ENCODE measurements at regions not wholly inside any gene's neighbourhood (a gene's known extent, or its start where the extent isn't known, plus 50 kb on each side); places are given as distances from the start of the nearest gene placed in this dataset.
"Not testable (repeated sequence)": the region's sequence is repeated elsewhere in the genome, so short reads cannot be mapped to it uniquely, and the experiment has no call there.

DNA sequence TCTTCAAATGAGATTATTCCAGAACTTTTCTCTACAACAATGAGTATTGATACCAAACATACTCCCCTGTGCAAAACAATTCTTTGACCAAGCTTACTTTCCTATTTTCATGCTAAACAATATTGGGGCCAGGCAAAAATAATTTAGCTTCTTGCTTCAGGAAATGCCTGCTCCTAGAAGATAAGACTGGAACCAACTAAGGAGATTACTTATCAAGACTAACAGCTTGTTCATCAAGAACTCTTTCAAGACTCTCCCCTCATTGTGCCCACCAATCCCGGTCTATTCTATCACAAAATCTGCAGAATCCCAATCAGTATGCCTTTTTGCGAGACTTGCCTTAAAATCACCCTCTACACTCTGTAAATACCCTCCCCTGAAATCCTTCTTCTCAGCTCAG is 536.6 kb downstream of the RWDD3 start:
- Histone ChIP-seq H3K36me3 (ENCODE audit: control insufficient read depth, insufficient read depth, low read length) (no peaks in the 10 kb centered on the region), H3K4me3 (ENCODE audit: low read depth, low read length) (no peak overlapping the region), H3K27me3 (ENCODE audit: control insufficient read depth, insufficient read depth, low read length) (no peaks in the 10 kb centered on the region)
- TF ChIP-seq, protein P1, sequence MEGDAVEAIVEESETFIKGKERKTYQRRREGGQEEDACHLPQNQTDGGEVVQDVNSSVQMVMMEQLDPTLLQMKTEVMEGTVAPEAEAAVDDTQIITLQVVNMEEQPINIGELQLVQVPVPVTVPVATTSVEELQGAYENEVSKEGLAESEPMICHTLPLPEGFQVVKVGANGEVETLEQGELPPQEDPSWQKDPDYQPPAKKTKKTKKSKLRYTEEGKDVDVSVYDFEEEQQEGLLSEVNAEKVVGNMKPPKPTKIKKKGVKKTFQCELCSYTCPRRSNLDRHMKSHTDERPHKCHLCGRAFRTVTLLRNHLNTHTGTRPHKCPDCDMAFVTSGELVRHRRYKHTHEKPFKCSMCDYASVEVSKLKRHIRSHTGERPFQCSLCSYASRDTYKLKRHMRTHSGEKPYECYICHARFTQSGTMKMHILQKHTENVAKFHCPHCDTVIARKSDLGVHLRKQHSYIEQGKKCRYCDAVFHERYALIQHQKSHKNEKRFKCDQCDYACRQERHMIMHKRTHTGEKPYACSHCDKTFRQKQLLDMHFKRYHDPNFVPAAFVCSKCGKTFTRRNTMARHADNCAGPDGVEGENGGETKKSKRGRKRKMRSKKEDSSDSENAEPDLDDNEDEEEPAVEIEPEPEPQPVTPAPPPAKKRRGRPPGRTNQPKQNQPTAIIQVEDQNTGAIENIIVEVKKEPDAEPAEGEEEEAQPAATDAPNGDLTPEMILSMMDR (IDR thresholded peaks at IDR 0.05; ENCODE audit: insufficient read depth, low read length, poor library complexity, severe bottlenecking): no peak
- no peak for DNase-seq (ENCODE audit: low read depth)

DNA sequence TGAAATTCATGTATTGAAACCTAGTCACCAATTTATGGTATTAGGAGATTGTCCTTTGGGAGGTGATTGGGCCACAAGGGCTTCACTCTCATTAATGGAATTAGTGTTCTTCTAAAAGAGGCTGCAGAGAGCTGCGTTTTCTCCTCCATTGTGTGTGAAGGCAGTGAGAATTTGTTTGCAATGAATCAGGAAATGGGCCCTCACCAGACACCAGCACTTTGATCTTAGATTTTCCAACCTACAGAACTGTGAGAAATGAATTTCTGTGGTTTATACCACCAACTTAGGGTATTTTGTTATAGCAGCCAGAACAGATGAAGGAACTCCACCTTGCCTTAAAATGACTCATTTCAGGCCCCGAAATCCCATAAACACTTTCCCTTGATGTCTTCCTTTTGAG is 544.2 kb downstream of the RWDD3 start:
- Histone ChIP-seq H3K4me3 (ENCODE audit: low read depth, low read length) (no peak overlapping the region), H3K27me3 (ENCODE audit: control insufficient read depth, insufficient read depth, low read length) (no peaks in the 10 kb centered on the region), H3K36me3 (ENCODE audit: control insufficient read depth, insufficient read depth, low read length) (no peaks in the 10 kb centered on the region)
- TF ChIP-seq, protein P1 (IDR thresholded peaks at IDR 0.05; ENCODE audit: insufficient read depth, low read length, poor library complexity, severe bottlenecking): no peak
- DNase-seq (ENCODE audit: low read depth): no peak

DNA sequence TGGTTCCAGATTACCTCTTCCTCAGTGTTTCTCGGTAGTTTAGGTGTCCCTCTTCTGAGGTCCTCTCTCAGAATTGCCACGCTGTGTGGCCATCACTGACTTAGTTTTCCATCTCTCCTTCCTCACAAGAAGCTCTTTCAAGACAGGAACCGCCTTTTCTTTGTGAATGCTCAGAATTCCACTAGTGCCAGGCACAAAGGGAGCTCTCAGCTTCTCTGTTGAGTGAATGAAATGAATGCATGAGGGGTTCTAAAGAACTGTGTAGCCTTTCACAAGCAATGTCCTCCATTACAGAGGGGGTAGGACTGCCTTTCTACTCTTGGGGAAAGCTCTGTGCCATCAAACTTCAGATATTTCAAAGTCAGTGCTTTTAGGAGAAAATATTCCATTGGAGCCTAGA is 546.8 kb downstream of the RWDD3 start:
- DNase-seq (ENCODE audit: low read depth): no peak
- TF ChIP-seq, protein P1 (IDR thresholded peaks at IDR 0.05; ENCODE audit: insufficient read depth, low read length, poor library complexity, severe bottlenecking): no peak
- Histone ChIP-seq H3K36me3 (ENCODE audit: control insufficient read depth, insufficient read depth, low read length) (no peaks in the 10 kb centered on the region), H3K4me3 (ENCODE audit: low read depth, low read length) (no peak overlapping the region), H3K27me3 (ENCODE audit: control insufficient read depth, insufficient read depth, low read length) (no peaks in the 10 kb centered on the region)

DNA sequence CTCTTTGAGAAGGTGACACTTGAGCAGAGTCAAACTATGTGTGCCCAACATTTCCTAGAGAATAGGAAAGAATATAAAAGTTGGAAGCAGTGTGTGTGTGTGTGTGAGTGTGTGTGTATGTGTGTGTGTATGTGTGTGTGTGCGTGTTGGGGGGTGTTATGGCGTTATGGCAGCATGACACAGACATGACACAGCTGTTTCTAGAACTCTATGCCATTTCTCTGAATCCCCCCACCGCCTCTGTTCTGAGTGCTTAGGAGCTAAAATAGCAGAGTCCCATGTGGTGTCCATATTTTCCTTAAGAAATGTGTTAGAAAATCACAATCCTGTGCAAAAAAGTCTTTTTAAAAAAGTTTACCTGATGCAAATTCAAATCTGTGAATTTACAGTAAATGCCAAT is 556.1 kb downstream of the RWDD3 start:
- H3K4me3 ChIP-seq (ENCODE audit: low read depth, low read length): no peak overlapping the region
- no peaks in the 10 kb centered on the region for H3K27me3 ChIP-seq (ENCODE audit: control insufficient read depth, insufficient read depth, low read length)
- no peaks in the 10 kb centered on the region for H3K36me3 ChIP-seq (ENCODE audit: control insufficient read depth, insufficient read depth, low read length)
- TF ChIP-seq, protein P1 (IDR thresholded peaks at IDR 0.05; ENCODE audit: insufficient read depth, low read length, poor library complexity, severe bottlenecking): no peak
- DNase-seq (ENCODE audit: low read depth): no peak

DNA sequence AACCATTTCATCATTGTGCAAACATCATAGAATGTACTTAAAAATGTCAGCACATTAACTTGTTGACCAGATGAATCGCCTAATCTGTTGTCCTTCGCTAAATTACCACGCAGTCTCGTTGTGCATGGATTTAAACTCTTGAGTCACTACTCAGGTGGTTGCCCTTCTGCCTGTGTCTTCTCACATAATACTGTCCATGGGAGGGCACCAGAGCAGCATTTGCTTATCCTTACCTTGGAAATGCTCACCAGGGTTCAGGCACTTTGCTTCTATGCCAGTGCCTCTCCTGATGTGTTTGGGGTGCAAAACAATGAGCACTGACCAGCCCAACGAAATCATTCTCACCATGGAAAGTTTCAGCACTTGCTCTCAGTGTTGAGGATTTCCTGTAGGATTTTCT is 559.9 kb downstream of the RWDD3 start:
- TF ChIP-seq, protein P1 (IDR thresholded peaks at IDR 0.05; ENCODE audit: insufficient read depth, low read length, poor library complexity, severe bottlenecking): no peak
- no peak for DNase-seq (ENCODE audit: low read depth)
- Histone ChIP-seq H3K4me3 (ENCODE audit: low read depth, low read length) (no peak overlapping the region), H3K36me3 (ENCODE audit: control insufficient read depth, insufficient read depth, low read length) (no peaks in the 10 kb centered on the region), H3K27me3 (ENCODE audit: control insufficient read depth, insufficient read depth, low read length) (no peaks in the 10 kb centered on the region)

DNA sequence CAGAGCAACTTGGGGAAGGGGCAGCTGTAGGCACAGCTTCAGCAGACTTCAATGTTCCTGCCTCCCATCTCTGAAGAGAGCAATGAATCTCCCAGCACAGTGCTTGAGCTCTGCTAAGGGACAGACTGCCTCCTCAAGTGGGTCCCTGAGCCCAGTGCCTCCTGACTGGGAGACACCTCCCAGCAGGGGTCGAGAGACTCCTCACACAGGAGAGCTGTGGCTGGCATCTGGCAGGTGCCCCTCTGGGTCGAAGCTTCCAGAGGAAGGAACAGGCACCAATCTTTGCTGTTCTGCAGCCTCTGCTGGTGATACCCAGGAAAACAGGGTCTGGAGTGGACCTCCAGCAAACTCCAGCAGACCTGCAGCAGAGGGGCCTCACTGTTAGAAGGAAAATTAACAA is 563.8 kb downstream of the RWDD3 start:
- not testable (repeated sequence) for H3K36me3 ChIP-seq (ENCODE audit: control insufficient read depth, insufficient read depth, low read length); DNase-seq (ENCODE audit: low read depth)

More for the DNA sequence above, 563.8 kb downstream of the RWDD3 start:
- H3K27me3 ChIP-seq (ENCODE audit: control insufficient read depth, insufficient read depth, low read length); H3K4me3 ChIP-seq (ENCODE audit: low read depth, low read length): not testable (repeated sequence)
